Right kidney (tissue), 1 donor: ENCODE measurements at regions not wholly inside any gene's neighbourhood (a gene's known extent, or its start where the extent isn't known, plus 50 kb on each side); places are given as distances from the start of the nearest gene placed in this dataset.

ENCODE experiments used
- DNase-seq: peaks from one replicate; pipeline ENCODE4 v3.0.0-alpha.2; 2016

DNA sequence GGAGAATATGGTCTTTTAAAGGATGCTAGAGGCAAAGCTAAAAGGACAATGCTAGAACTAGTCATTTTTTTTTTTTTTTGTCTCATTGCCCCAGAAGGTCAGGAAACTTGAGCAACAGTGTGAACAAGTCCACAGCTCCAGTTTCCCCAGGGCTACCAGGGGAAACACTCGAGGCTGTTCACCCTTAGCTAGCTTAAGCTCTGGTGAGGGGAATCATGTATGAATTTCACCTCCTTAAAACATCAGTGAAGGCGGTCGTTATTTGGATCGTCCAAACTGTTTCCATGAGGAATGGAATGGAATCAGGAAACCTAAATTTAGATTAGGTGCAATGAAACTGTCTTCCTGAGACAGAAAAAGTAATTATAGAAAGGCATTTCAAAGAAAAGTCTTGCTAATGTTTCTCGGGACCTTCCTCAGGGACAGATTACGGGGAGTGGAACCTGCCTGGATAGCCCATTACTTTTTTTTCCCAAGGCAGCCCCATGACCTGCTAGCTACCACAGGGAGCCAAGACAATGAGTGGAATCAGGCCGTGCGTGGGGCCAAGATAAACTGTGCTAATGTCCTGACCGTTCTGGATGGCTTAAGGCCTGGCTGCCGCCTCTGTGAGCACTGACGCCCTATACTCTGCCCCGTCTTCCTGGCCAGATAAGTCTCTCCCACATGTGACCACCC, 164.8 kb upstream of the SGK1 start:
- DNase-seq: no peak

DNA sequence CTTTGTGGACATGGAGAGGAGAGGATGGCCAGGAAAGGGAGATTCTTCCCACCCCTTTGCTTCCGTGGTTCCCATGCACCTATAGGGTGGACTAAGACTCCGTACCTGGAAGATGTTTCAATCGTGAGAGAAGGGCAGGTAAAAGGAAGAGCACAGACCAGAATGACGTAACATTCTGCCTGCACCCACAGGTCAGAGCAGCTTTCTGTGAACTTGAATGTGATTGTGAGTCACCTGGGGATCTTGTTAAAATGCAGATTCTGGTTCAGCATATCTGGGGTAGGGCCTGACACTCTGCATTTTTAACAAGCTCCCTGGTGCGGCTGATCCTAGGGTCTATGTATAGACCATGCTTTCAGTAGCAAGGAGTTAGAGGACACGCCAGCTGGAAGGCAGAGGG, 164.1 kb upstream of the SGK1 start:
- DNase-seq: no peak

DNA sequence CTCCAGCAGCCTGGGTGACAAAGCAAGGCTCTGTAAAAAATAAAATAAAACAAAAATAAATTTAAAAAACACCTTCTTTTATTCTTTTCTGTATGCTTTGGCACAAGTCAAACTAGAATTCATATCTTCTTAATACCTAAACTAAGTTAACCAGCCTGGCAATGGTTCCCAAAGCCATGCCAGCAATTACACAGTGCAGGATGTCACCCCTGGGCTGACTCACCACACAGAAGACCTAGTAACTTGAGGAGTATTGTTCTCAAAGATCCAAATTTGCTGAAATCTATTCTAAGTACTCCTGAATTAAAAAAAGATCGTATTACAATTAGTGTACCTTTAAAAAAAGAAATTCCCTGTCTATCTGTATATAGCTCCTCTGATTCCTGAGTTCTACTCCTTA, 162.7 kb upstream of the SGK1 start:
- DNase-seq: no peak

DNA sequence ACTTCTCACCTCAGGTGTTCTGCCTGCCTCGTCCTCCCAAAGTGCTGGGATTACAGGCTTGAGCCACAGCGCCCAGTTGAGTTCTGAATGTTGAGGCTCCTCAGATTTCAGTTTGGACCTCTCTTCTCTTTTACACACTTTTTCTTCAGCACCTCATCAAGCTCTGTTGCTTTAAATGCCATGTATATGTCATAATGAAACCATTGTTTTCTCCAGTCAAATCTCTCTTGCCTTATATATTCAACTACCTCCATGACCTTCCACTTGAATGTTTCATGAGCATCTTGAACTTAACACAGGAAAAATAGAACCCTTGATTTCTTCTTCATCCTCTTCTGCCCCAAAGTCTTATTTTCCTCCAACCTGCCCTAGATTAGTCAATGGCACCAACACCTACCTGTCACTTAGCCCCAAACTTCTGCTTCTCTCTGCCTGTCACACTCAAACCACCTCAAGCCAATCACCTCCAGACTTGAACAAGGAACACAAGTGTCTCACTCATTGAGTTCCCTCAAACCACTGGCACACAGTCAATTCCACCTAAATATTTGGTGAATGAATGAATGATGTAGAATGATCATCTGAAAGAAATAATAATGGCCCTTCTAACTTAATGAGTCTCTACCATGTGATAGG, 161.0 kb upstream of the SGK1 start:
- no peak for DNase-seq

DNA sequence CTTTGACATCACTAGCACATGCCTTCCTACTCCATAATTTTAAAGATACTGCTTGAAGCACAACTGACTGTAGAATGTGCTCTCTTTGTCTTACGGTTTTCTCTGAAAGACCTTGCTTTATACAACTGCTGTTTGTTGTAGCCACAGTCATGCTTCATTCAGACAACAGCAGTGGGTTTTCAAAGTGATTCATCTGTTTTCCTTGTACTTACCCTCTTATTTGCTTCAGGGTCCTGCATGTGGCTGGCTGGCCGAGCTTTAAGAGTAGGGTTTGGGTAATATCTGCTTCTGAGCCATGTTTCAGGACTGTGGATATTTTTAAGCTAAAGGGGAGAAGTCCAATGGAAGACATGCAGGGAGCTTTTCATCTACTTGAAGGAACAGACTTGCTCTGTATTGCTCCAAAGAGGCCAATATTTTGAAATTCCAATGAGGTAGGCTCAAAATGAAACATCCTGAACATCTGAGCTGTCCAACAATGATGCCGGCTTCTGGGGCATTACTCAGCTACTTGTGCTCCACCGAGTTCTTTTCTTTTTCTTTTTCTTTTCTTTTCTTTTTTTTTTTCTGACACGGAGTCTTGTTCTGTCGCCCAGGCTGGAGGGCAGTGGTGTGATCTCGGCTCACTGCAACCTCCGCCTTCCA, 160.2 kb upstream of the SGK1 start:
- DNase-seq: no peak

DNA sequence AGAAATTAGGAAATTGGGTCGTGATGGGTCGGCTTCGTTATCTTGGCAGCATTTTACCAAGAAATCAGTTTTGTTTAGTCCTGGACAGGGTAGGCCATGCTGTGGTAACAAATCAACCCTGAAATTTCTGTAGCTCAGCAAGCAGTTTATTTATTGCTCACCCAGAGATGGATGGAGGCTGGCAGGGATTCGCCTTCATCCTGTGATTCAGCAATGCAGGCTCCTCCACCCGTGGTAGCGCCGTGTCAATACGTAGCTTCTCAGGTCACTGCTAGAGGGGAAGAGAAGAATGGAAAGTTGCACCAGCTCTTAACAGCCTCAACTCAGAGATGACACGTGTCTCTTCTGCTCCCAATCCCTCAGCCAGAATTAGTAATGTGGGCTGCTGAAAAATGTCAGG, 157.0 kb upstream of the SGK1 start:
- DNase-seq: no peak

DNA sequence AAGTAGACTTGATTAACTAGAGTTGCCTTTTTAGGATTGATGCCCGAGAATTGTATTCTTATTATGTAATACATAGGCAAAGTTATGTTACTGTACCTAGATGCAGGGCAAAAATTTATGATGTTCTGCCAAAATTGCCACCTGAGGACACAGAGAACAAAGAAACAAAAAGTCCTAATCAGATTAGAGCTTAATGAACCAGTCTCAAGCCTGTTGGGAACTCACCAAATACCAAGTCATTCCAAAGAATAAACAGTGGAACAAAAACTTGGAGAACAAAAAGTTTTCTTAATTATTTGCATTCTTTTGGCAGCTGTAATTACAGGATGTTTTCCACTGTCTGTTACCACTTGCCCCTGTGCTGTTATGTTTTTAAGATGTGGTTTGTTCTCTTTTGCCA, 154.7 kb upstream of the SGK1 start:
- no peak for DNase-seq

DNA sequence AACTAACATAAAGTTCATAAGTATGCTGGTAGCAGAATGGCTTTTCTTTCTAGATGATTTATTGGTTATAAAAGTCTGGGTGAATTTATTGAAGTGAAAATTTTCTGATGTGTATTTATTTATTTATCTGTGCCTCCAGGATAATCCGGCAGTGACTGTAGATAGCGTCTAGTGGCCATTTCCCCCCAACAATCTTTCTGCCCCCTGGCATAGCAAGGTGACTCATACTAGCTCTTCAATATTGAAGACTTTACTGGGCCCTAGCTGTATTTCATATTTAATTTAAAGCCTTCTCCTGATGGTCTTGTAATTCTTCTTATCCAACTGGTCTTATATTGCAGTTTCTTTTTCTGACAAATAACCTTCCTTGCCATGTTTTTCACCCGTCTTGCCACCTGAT, 154.1 kb upstream of the SGK1 start:
- DNase-seq: no peak

DNA sequence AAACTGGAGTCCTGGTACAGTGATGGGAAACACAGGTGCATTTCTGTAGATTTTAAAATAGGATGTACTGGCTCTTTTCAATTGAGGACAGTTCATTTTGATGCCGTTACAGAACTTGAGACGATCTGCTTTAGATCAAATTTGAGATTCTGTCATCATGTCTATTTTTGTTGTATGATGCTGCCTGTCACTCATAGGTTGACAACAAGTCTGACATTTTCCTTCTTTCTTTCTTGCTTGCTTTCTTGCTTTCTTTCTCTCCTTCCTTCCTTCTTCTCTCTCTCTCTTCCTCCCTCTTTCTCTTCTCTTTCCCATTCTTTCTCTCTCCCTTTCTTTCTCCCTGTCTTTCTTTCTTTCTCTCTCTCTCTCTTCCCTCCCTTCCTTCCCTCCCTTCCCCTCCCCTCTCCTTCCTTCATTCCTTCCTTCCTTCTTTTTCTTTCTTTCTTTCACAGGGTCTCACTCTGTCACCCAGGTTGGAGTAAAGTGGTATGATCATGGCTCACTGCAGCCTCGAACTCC, 152.6 kb upstream of the SGK1 start:
- no peak for DNase-seq

DNA sequence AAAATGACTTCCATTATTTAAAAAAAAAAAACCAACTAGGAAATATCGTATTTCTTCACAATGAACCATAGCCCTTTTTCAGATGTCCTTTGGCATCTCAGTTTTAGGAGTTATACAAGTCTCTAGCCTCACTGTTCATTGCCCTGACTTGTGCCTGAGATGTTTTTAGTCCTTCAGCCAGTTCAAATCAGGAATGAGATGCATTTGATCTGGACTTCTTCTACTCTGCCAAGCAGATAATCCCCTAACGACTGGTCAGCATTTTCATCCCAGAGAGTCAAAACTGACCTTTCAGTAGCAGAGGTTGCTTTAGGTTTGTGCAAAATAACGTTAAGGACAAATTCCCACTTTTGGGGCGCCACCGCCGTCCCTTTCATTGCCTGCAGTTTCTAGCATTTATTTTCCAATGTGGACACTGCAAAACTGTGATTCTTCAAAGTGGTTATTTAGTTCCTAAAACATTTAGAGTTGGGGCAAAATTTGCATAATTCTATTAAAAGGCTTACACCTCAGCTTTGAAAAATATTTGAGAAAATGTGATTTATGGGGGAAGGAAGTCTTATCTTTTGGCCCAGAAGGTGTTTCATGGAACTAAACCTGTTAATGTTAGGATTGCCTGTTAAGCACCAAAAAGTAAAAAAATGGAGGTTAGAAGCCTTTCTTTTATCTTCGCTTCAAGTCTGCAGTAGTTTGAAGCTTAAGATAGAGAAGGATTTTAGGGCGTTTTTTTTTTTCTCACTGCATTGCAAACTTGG, 152.0 kb upstream of the SGK1 start:
- DNase-seq: no peak

DNA sequence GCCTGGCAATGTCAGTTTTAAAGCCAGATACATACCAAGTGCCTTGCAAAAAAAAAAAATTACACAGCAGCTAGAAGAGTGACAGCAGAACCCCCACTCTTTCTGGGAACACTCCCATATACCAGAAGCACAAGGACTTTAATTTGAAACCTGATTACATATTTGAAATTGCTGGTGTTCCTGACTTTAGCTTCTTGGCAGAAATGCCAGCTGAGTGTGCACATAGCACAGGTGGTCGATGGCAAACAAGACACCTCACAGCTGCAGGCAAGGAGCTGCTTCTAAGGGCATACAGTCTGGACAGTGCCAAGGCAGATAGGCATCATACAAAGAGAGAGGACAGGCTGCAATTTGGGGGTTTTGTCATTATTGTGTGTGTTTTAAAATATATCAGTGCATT, 150.7 kb upstream of the SGK1 start:
- DNase-seq: no peak

DNA sequence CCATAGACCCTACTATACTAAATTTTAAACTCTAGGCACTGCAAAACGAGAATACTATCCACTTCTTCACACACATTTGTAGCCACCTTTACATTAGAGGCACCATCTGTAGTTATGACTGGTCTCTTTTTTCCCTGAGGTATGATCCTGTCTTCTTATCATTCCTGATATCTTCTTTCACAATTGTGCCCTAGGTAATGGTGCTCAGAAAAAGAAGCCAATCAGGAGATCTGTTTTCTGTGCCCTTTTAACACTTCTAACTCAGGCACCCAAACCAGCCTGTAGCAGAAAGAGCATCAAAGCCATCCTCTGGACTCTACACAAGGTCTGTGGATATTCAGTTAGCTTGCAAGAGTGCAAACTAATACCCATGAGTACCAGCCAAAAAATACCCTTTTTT, 149.7 kb upstream of the SGK1 start:
- no peak for DNase-seq

DNA sequence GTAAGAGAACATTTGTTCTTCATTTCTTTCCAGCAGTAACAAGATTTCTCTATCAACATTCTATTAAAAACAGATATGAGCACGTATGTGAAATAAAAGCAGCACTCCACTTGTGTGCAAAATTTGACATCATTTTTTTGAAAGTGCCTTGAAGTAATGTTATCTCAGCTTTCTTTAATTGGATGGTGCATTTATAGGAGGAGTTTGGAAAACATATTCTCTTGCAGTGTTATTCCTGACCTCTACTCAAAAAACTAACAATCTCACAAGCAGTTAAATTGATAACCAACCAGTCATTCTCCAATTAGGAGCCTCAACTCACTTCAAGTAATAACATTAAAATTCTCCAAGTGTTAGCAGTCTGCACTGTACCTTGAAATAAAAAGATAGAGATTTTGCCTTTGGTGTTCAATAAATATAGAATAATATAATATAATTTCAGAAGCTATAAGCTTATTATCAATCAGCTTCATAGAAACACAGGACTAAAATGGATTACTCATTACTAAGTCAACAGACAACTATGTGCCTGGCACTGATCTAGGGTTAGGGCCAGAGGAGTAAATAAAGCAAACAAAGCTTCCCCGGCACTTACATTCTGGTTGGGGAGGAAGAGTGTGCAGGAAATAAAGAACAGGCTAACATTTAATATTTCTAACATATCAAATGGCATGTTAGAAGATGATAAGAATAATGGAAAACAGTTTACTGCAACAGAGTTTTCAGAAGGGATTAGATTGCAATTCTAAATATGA, 149.0 kb upstream of the SGK1 start:
- no peak for DNase-seq

DNA sequence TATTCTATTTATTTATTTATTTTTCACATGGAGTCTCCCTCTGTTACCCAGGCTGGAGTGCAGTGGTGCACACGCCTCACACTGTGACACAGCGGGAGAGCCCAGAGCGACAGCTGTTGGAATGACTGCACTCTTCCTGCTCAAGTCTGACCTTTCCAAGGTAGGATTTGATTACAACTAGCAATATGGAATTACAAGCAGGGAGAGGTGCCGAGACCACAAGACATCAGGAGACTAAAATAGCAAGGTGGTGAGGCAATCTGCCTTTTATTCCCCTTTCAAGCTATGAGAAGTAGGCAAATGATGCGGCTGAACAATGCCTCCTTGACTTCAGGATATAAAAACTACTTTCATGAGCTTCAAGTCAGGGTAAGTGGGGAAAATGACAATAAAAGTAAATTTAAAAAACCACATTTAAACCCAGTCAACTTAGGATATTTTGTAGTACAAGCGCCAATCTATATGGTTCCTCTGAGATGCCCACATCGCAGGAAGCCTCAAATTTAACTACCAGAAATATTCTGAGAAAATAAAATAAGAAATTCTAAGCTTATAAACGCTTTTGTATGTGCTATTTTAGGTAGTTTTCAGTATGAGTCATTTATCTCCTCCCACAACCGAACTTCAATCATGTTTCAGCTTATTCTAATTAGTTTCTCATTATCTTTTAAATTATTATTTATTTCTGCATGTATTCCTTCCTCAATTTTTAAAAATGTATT, 146.9 kb upstream of the SGK1 start:
- no peak for DNase-seq

DNA sequence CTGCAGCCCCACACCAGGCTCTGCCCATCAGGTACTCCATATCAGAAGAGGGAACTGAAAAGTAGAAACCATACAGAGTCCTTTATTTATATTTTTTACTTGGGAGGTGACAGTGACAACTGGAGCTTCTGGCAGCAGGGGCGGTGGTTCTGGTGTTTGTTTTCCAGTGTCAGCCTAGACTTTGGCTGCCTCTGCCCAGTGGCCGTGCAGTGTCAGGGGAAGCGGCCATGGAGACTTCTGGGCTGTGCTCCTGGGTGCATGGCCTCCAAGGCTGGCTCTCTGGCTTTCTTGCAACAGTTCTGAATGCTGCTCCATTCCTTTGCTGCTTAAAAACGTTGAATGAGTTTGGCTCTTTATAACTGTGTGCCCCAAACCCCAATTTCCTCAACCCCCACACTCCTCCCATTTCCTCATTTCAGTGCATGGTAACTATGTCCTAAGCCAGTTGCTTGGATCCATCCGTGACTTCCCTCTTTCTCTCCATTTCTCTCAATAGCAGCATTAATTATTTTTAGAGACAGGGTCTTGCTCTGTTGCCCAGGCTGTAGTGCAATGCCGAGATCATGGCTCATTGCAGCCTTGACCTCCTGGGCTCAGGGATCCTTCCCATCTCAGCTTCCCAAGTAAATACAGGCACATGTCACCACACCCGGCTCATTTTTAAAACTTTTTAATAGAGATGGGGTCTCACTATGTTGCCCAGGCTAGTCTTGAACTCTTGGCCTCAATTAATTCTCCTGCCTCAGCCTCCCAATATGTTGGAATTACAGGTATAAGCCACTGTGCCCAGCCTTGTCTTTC, 141.1 kb upstream of the SGK1 start:
- no peak for DNase-seq

DNA sequence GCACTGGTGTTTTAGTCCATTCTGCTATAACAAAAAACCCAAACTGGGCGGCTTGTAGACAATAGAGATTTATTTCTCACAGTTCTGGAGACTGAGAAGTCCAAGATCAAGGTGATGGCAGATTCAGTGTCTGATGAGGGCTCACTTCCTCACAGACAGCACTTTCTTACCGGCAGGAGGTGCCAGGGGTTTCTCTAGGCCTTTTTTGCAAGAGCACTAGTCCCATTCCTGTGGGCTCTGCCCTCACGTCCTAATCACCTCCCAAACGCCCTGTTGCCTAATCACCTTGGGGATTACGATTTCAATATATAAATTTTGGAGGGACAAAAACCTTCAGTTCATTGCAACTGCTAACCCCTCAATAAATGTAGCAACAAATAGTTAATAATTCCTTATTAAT, 140.0 kb upstream of the SGK1 start:
- DNase-seq: no peak

DNA sequence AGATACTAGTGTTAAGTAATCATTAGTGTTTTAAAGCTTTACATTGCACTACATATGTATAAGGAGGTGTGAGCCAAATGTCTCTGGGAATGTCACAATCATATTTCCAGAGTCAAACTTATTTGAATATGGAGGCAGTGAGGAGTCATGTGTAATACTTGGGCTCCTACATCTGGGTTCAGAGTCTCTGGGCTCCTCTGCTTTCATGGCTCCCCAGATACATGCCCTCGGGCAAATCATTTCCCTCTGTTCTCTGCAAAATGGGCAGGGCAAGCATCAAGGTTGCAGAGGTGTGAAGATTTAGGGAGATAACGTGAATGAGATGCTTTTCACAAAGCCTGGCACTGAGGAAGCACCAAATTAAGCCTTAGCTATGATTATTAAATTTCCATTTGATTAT, 138.3 kb upstream of the SGK1 start:
- DNase-seq: no peak

DNA sequence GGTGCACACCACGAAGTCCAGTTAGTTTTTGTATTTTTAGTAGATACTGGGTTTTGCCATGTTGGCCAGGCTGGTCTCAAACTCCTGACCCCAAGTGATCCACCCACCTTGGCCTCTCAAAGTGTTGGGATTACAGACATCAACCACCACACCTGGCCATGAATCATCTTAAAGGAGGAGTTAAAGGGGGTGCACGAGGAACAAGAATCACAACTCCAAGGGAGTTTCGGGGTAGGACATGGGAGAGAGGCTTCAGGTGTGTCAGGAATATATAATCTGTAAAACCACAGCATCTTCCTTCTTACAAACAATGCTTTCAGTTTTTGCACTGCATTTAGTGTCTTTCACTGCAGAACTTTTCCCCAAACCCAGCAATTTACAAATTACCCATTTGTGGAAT, 137.4 kb upstream of the SGK1 start:
- DNase-seq: no peak

DNA sequence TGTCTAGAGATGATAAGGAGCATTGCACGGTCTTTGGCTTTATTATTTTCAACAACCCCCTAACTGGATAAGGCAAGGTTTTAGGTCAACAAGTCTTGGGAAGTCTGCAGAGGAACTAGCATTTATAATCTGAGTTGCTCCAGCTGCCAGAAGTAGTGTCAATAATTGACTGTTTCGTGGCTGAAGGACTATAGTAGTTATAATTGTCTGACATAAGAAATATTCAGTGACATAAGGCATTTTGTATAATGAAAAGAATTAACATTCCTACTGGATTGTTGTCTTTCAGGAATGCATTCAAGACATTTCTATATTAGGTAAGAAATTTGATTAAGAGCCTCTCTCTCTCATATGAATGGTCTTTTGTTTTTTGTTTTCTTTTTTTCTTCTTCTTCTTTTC, 136.9 kb upstream of the SGK1 start:
- DNase-seq: no peak

DNA sequence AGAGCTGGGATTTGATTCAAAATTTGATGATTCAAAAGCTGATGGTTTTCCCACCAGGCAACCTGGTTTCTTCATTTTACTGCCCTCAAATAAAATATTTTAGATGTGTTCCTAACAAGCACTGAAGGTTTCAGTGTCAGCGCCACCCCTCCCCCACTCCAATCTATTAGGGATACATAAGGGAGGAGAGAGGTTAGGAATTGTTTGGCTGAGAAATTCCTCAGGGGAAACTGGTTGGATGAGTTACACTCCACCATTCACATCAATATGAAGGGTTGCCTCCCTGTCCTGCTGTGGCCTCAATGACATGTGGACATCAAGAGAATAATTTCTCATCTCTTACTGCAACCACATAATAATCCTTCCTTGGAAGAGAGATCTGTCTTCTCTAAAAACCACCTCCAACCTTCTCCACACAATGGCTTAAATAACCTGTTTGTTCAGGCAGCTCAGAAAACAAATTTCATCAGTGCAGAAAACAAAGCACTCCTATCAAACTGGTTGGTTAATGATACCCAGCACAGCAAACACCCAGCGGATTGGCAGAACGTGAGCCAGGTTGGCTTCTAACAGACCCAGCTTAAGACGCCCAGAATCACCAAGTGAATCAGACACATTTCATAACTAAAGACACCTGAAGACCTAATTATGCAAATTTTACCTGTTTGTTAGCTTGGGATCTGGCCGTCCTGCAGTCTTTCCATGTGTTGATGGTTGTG, 136.0 kb upstream of the SGK1 start:
- DNase-seq: no peak
